HT1080 (cell line): ENCODE measurements at regions not wholly inside any gene's neighbourhood (a gene's known extent, or its start where the extent isn't known, plus 50 kb on each side); places are given as distances from the start of the nearest gene placed in this dataset.
"Not testable (repeated sequence)": the region's sequence is repeated elsewhere in the genome, so short reads cannot be mapped to it uniquely, and the experiment has no call there.

Experiments used
- DNase-seq: peaks from one replicate; pipeline ENCODE4 v3.0.0-alpha.2; 2015; ENCODE audit warnings: low read depth

DNA sequence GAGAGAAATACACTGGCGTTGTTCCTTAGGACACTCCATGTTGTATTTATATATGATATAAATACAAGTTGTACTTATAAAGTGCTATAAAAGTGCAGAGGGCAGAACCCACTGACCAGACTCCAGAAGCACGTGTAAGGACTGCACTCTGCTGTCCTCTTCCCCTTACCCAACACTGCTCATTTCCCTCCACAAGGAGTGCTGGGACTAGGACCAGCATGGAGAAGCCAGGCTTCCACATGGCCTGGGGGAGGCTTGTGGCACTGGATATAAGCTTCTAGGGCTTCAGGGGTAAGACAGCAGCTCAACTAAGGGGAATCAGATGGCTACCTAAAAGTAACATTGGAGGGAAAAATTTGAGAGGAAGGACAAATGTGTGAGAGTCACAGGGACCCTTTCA is 556.9 kb downstream of the IGSF11 start:
- DNase-seq, result no peak

- peak; percentile 54 for DNase-seq
These were observed 555.9 kb downstream of the IGSF11 start for GRCh38 chr3:118478706-118479276.

GRCh38 chr3:118479376-118479775 is 555.3 kb downstream of the IGSF11 start:
- no peak for DNase-seq

DNA sequence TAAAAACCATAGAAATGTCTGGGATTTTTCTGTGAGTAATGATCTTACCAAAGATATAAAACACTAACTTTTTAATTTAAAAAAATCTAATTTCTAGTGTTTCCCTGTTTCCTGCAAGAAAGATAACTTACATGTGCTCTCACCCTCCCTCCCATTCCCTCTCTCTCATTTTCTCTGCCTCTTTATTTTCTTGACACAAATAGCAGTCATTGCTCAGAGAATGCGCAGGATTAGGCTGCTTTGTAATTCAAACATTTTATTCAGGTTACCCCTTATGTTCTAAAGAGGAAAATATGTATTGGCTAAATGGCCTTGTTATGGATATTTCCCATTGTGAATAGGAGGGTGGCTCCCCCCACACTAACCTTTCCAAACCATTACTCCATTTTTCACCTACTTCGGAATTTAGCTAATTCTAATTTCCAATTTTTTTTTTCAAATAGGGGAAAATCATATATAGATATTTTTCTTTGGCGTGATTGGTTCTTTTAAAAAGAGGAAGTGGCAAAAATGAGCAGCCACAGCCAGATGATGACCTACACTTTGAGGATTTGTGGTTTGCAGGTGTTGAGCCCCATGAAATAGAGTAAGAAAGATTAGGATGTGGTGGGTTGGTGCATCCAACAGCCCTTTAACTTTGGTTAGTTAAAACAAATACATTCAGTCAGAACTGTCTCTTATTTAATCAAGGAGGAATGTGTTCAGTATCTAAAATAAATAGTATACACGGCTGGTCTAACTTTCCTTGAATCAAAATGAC is 554.4 kb downstream of the IGSF11 start:
- no peak for DNase-seq

DNA sequence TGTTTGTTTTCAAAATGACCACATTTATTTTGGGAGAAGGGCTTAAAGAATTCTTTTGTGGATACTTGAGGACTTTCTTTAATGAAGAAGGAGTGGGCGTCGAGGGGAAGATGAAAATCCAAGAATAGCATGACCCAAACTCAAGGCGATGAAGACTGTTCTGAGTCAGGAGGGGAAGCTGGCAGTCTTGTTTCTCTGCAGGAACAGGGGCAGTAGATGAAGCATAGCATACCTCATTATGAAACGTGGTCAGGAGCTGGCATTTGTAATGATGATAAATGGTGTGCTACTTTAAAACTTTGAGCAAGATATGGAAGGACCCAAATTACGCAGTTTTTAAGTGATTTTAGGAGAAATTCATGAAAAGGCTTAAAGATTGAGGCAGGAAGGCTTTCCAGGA is 549.0 kb downstream of the IGSF11 start:
- no peak for DNase-seq

DNA sequence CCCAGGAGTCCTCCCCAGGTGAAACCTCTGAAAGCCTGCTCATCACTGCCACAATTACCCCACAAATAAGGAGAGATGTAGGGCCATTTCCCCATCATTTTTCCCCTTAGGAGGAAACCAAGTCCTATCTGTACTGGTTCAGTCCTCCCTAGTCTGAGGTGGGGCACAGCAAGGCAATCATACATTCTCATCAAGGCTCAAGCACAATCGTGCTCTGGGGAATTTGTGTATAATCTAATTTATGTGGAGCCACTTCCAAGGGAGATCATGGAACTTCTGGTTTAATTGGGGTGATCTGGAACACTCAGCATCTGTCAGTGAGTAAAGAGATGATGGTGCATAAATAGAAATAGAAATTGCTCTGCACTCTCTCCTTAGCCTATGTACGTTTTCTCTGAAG is 546.9 kb downstream of the IGSF11 start:
- DNase-seq, result no peak

DNA sequence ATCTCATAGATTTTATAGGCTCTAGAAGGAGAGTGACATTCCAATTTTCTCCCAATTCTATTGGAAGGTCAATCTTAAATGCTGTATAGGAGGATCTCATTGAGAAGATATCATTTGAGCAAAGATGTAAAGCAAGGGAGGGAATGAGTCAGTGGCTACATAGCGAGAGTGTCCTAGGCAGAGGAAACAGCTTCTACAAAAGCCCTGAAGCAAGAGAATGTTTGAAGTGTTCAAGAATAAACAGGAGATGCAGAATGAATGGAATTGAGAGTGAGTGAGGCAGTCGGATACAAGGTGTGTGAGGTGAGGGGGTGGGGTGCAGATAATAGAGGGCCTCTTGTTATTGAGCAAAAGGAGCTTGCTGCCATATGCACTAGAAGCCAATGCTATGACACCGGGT is 545.9 kb downstream of the IGSF11 start:
- no peak for DNase-seq

GRCh38 chr3:118495206-118495605 is 539.4 kb downstream of the IGSF11 start:
- no peak for DNase-seq

GRCh38 chr3:118497274-118497673 is 537.4 kb downstream of the IGSF11 start:
- no peak for DNase-seq

GRCh38 chr3:118501152-118501551 is 533.5 kb downstream of the IGSF11 start:
- peak; percentile 82 for DNase-seq

DNA sequence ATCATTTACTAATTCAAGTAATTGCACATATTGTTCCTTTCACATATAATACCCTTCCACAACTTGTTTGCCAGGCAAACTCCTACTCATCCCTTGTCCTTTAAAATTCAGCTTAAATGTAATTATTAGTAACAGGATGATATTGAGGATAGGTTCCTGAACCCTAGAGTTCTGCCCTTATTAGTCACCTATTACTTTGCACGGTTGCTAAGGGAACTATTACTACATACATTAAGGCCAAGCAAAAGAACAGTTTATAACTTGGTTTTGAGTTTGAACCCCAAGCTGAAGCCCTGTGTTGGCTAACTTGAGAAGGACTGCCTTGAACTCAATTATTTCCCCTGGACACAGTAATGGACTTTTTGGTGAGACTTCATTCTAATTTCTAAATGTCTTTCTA is 529.7 kb downstream of the IGSF11 start:
- DNase-seq, result no peak

GRCh38 chr3:118505784-118506183 is 528.9 kb downstream of the IGSF11 start:
- DNase-seq, result no peak

GRCh38 chr3:118511402-118511801 is 523.2 kb downstream of the IGSF11 start:
- DNase-seq, result no peak

DNA sequence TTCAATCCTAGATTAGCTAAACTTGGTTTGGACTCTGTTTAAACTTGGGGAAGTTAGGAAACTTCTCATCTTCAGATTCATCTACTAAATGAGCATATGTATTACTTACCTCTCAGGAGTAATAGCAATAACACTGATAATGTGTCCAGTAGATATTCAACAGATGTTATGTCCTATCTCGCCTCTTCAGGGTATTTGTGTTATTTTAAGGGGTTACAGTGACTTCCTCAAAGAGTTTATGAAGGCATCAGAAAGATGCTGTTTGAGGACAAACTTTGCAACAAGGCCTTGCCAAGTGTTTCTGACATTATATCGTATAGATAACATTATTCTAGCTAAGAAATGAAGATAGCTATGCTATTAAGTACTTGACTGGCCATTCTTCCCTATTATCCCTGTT is 522.3 kb downstream of the IGSF11 start:
- DNase-seq, result no peak

DNA sequence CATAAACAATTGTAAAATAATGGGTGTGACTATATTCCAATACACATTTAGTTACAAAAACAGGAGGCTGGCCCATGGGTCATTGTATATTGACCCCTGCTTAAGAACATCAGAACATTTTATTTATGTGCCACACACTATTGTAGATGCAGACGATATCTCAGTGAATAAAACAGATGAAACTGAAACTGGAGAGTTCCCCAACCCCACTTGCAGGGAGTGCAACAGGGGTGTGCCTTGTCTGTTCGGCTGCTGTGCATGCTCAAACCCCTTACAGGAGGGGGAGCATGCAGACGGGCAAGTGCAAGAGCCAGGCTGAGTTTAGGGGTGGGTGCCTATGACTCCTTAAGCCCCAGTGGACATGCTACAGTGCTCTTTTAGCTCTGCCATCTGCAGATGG is 509.6 kb downstream of the IGSF11 start:
- DNase-seq, result no peak

GRCh38 chr3:118526758-118527513 is 507.7 kb downstream of the IGSF11 start:
- no peak for DNase-seq

DNA sequence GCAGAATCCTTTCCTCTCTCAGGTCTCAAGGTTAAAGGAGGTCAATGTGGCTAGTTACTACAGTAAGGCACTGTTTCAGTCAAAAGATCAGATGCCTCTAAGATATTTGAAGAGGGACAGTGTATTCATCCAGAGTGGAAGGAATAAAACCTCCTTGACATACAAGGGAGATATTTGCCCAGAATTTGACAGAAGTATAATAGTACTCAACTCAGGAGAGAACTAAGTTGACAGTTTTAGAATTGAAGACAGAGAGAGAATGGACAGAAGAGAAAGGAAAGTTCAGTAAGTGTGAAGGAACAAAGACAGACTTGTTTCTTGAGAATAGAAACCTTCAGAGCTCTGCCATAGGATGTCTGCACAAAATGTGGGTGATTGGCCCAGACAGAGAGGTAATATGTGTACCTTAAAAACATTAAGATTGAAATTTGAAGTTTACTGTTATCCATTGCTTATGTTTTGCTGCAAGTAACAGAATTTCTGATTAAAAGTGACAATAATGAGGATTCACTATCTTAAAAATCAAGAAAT is 507.1 kb downstream of the IGSF11 start:
- no peak for DNase-seq

GRCh38 chr3:118529554-118529953 is 505.1 kb downstream of the IGSF11 start:
- no peak for DNase-seq

- no peak for DNase-seq
These were observed 504.2 kb downstream of the IGSF11 start for GRCh38 chr3:118530350-118530922.

DNA sequence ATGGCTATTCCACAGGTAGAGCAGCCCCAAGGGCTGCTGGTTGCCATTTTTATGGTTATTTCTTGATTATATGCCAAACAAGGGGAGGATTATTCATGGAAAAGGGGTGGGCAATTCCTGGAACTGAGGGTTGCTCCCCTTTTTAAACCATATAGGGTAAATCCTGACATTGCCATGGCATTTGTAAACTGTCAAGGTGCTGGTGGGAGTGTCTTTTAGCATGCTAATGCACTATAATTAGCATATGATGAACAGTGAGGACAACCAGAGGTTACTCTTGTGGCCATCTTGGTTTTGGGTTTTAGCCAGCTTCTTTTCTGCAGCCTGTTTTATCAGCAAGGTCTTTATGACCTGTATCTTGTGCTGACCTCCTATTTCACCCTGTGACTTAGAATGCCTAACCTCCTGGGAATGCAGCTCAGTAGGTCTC is 503.7 kb downstream of the IGSF11 start:
- DNase-seq, result not testable (repeated sequence)

DNA sequence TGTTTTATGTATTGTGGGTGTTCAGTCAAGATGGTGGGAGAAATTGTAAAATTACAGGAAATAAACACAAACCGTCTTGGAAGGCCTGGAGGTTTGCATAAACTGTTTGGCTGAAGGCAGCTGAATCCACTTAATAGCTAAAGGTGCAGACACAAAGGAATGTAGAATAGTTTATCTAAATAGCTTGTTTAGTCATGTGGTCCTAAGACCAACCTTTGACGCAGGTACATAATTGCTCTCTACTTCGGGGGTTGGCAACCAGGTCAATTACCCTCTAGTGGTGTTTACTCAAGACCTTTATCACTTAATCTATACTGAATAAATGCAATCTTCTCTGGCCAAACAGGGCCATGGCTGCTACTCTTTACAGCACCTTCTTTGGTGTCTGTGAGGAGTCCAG is 502.8 kb downstream of the IGSF11 start:
- DNase-seq, result no peak

DNA sequence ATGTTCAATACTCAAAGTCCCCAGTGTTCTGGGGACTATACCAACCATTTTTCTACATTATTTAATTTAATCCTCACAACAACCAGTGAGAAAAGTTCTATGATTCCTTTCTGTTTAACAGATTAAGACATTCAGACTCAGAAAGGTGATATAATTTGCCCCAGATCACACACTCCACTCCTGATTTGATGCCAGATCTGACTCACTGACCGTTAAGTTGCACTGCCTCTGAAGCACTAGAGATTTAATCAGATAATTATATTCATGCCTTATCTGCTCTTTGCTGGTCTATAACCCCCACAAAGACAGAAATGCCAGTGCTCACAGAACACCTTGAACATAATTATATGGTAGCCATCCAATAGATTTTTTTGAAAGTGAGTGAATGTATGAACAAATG is 501.0 kb downstream of the IGSF11 start:
- DNase-seq, result no peak
